OCI-LY1 (cell line): ENCODE measurements at regions not wholly inside any gene's neighbourhood (a gene's known extent, or its start where the extent isn't known, plus 50 kb on each side); places are given as distances from the start of the nearest gene placed in this dataset.

Experiments
- CTCF ChIP-seq: fragments of 200-600 bp; sonication (generic), shearing (Covaris generic); IDR thresholded peaks from 2 replicates; pipeline ENCODE4 v1.5.1; 2017; ENCODE audit warnings: mild to moderate bottlenecking, antibody characterized with exemption, low read length, moderate library complexity, mixed read lengths
- EZH2 ChIP-seq: fragments of 200-600 bp; sonication (generic), shearing (Covaris generic); IDR thresholded peaks from 2 replicates; pipeline ENCODE4 v1.8.0; 2017; ENCODE audit warnings: borderline replicate concordance, mixed run types, mild to moderate bottlenecking, antibody characterized with exemption, low read length, moderate library complexity, mixed read lengths

DNA sequence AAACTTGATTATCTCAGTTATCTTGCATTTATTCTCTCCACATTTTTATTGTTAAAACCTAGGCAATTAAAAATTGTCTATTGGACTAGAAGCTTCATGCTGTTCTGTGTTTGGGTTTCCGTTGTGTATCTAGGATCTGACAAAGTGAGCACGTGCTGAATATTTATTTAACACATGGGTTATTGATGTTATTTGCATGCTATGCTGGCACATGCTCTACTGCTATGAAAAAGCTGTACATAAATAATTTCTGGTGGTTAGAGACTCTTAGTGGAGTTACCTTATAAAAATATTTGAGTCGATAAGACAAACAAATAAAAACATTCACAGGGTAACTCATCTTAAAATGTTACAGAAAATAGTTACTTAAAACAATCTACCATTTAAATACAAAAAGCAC lies 1769.7 kb downstream of the MRPL39 start:
- no peak for TF ChIP-seq EZH2
- TF ChIP-seq CTCF, result no peak
